HG03520 (cell line): ENCODE measurements at regions not wholly inside any gene's neighbourhood (a gene's known extent, or its start where the extent isn't known, plus 50 kb on each side); places are given as distances from the start of the nearest gene placed in this dataset.
"Not testable (repeated sequence)": the region's sequence is repeated elsewhere in the genome, so short reads cannot be mapped to it uniquely, and the experiment has no call there.

Source experiments
- ATAC-seq: cut with Tn5 transposase; IDR thresholded peaks from one replicate; pipeline ENCODE4 v1.9.1; 2021; ENCODE audit warnings: mild to moderate bottlenecking, moderate library complexity; ENCODE audit not compliant: unreplicated experiment

- no peak for ATAC-seq
Measured at GRCh38 chr16:51984395-51984794, 562.5 kb downstream of the TOX3 start.

GRCh38 chr16:51982715-51983680 is 563.9 kb downstream of the TOX3 start:
- no peak for ATAC-seq

- ATAC-seq, result no peak
Measured at GRCh38 chr16:51981725-51982124, 565.2 kb downstream of the TOX3 start.

GRCh38 chr16:51977506-51977905 is 569.4 kb downstream of the TOX3 start:
- ATAC-seq, result not testable (repeated sequence)

GRCh38 chr16:51971184-51971583 is 575.8 kb downstream of the TOX3 start:
- ATAC-seq, result no peak

DNA sequence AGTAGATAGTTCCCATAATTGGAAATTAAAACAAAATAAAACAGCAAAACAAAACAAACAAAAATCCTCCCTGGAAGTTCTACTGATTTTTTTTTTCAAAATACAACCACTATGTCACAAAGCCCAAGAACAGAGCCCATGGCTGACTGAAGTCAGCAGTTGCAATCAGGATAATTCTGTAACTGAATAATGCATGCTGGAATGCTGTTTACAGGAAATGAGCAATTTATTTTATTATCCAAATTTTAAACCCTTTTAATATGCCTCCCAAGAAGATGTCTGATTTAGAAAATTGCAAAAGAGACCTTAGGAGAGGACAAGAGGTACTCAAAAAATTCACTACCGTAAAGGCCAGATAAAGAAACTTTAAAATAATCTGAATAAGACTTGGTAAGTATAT is 578.2 kb downstream of the TOX3 start:
- no peak for ATAC-seq

DNA sequence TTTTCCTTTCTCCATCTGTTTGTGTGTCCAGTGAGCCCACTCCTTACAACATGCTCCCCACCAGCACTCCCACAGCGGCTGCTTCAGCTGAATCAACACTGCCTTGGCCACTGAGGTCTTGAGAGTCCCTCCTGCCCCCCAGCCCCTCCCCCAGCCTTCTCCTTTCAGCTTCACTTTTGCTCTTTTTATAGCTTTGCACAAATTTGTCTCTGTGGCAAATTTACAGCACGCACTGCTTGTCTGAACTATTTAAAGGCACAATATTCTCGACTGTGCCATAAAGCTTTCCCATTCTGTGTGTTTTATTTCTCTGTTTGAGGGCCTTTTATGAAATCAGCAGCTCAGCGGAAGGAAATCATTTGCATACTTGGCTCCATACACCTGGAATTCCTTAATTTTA is 579.3 kb downstream of the TOX3 start:
- ATAC-seq, result no peak

- no peak for ATAC-seq
Measured at GRCh38 chr16:51960931-51961330, 586.0 kb downstream of the TOX3 start.

GRCh38 chr16:51953286-51953985 is 593.5 kb downstream of the TOX3 start:
- no peak for ATAC-seq

DNA sequence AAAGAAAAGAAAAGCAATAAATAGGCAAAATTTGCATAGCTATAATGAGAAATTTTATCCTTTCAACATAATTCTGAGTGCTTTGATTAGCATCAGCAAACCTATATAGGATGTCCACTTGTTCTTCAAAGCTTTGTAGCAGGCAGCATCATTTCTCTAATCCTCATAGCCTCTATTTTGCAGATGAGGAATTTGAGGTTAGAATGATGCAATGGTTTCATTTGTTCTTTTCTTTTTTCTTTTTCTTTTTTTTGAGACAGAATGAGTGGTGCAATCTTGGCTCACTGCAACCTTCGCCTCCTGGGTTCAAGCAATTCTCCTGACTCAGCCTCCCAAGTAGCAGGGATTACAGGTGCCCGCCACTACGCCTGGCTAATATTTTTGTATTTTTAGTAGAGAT is 594.4 kb downstream of the TOX3 start:
- ATAC-seq, result no peak

DNA sequence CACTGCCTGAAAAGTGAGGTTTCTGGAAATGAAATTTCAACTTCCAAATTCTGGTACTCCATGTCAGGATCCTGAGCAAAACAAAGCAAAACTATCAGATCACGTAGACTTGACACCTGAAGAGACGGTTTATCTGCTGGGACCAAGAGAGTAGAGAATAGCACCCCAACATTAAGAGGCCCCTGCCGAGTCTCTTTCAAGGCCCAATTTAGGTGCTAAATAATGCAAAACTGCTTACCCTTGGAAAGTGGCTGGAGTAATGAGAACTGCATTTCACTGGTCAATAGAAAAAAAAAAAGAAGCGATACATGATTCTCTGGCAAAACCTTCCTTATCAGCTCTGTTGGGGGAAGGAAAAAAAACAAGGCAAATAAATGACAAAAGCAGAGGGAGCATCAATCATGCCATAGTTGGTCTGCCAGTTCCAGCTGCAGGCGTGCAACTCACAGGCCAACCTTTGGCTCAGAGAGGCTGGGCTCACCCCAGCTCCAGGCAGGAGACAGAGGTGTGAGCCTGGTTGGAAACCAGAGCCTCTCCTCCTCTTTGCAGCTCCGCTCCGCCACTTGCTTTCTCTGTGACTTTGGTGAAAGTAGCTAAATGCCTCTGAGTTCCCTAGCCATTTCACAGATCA is 595.2 kb downstream of the TOX3 start:
- ATAC-seq, result no peak

GRCh38 chr16:51950118-51950780 is 596.7 kb downstream of the TOX3 start:
- no peak for ATAC-seq

GRCh38 chr16:51949282-51949681 is 597.7 kb downstream of the TOX3 start:
- no peak for ATAC-seq

GRCh38 chr16:51941412-51941811 is 605.5 kb downstream of the TOX3 start:
- ATAC-seq, result no peak

- no peak for ATAC-seq
Measured at GRCh38 chr16:51940183-51940582, 606.8 kb downstream of the TOX3 start.

GRCh38 chr16:51939378-51939871 is 607.5 kb downstream of the TOX3 start:
- ATAC-seq, result no peak

DNA sequence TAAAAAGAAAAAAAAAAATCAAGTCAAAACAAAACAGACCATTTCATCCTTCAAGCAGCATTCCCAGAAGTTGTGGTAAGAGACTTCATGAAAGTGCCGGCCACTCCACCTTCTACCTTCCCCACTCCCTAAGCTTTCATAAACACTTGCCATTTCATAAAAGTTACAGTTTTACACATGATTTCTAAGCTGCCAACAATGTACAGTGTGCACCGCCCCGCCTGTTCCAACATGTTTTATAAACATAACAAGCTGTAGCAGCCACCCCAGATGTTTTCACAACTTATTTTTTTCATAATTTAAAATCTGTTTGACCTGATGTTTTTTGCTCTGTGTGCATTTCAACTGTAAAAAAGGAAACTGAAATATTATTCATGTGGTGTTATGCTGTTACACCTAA is 608.1 kb downstream of the TOX3 start:
- no peak for ATAC-seq

GRCh38 chr16:51937771-51938170 is 609.2 kb downstream of the TOX3 start:
- no peak for ATAC-seq

GRCh38 chr16:51936846-51937245 is 610.1 kb downstream of the TOX3 start:
- no peak for ATAC-seq

GRCh38 chr16:51932317-51932716 is 614.6 kb downstream of the TOX3 start:
- no peak for ATAC-seq

- no peak for ATAC-seq
Measured at GRCh38 chr16:51931653-51932052, 615.3 kb downstream of the TOX3 start.
